Type B pancreatic cell (in vitro differentiated cells): ENCODE measurements at regions not wholly inside any gene's neighbourhood (a gene's known extent, or its start where the extent isn't known, plus 50 kb on each side); places are given as distances from the start of the nearest gene placed in this dataset.
A peak's percentile ranks its signal among the peaks of the same experiment; 100 is the strongest.

Experiments
- DNase-seq: peaks from one replicate; pipeline ENCODE4 v3.0.0; 2021; ENCODE audit warnings: mixed read lengths; ENCODE audit not compliant: unreplicated experiment; ENCODE audit errors: extremely low spot score
- H3K27ac Mint-ChIP-seq: 2 replicates; pipeline ENCODE4 v1.8.0; 2021; ENCODE audit warnings: mild to moderate bottlenecking, mixed read lengths
- H3K27me3 Mint-ChIP-seq: 2 replicates; pipeline ENCODE4 v1.8.0; 2021; ENCODE audit warnings: mixed read lengths
- H3K36me3 Mint-ChIP-seq: 2 replicates; pipeline ENCODE4 v1.8.0; 2021; ENCODE audit warnings: mixed read lengths
- H3K4me1 Mint-ChIP-seq: one replicate; pipeline ENCODE4 v1.8.0; 2021; ENCODE audit warnings: mixed read lengths; ENCODE audit not compliant: unreplicated experiment
- H3K4me3 Mint-ChIP-seq: 2 replicates; pipeline ENCODE4 v1.8.0; 2021; ENCODE audit warnings: mild to moderate bottlenecking, mixed read lengths
- H3K9me3 Mint-ChIP-seq: 2 replicates; pipeline ENCODE4 v1.8.0; 2021; ENCODE audit warnings: mixed read lengths
- CTCF ChIP-seq: fragments of 200-600 bp; sonication (generic); conservative IDR thresholded peaks from 2 replicates; pipeline ENCODE4 v1.5.0; 2021; ENCODE audit warnings: antibody characterized with exemption, mild to moderate bottlenecking

- Mint-ChIP-seq H3K36me3 (no peaks in the 10 kb centered on the region), H3K27ac (no peak overlapping the region), H3K4me3 (no peak overlapping the region), H3K4me1 (peaks cover 71% of the 10 kb centered on the region), H3K9me3 (no peaks in the 10 kb centered on the region), H3K27me3 (no peaks in the 10 kb centered on the region)
- no peak for DNase-seq
- TF ChIP-seq CTCF = no peak
These were observed 120.4 kb upstream of the IRF2BP2 start for GRCh38 chr1:234730475-234730769.

- Mint-ChIP-seq H3K27me3 (no peaks in the 10 kb centered on the region), H3K4me3 (no peak overlapping the region), H3K4me1 (peaks cover 71% of the 10 kb centered on the region), H3K27ac (peak overlapping the region; percentile 25), H3K9me3 (no peaks in the 10 kb centered on the region), H3K36me3 (no peaks in the 10 kb centered on the region)
- DNase-seq = no peak
- TF ChIP-seq CTCF = no peak
These were observed 119.8 kb upstream of the IRF2BP2 start for GRCh38 chr1:234729561-234730474.

GRCh38 chr1:234728740-234729139 is 118.8 kb upstream of the IRF2BP2 start:
- Mint-ChIP-seq H3K36me3 (no peaks in the 10 kb centered on the region), H3K27me3 (peaks cover 5% of the 10 kb centered on the region), H3K4me1 (peaks cover 72% of the 10 kb centered on the region), H3K9me3 (no peaks in the 10 kb centered on the region), H3K27ac (peak overlapping the region; percentile 39), H3K4me3 (no peak overlapping the region)
- TF ChIP-seq CTCF = no peak
- no peak for DNase-seq

- Mint-ChIP-seq H3K4me3 (peak overlapping the region; percentile 67), H3K4me1 (peaks cover 80% of the 10 kb centered on the region), H3K27me3 (peaks cover 5% of the 10 kb centered on the region), H3K27ac (peak overlapping the region; percentile 99), H3K36me3 (no peaks in the 10 kb centered on the region), H3K9me3 (no peaks in the 10 kb centered on the region)
- no peak for TF ChIP-seq CTCF
- no peak for DNase-seq
These were observed 117.3 kb upstream of the IRF2BP2 start for GRCh38 chr1:234727018-234727940.

GRCh38 chr1:234726359-234726943 is 116.5 kb upstream of the IRF2BP2 start:
- Mint-ChIP-seq H3K9me3 (no peaks in the 10 kb centered on the region), H3K4me1 (peaks cover 83% of the 10 kb centered on the region), H3K4me3 (peak overlapping the region; percentile 67), H3K27me3 (peaks cover 5% of the 10 kb centered on the region), H3K27ac (peak overlapping the region; percentile 99), H3K36me3 (no peaks in the 10 kb centered on the region)
- no peak for DNase-seq
- no peak for TF ChIP-seq CTCF
